Suprapubic skin (tissue), 4 donors: ENCODE measurements at regions not wholly inside any gene's neighbourhood (a gene's known extent, or its start where the extent isn't known, plus 50 kb on each side); places are given as distances from the start of the nearest gene placed in this dataset.

Experiments
- DNase-seq, 2 donors: peaks; one replicate each; pipeline ENCODE4 v3.0.0-alpha.2; 2019; ENCODE audit warnings: low spot score in 2 of 2
- H3K27ac ChIP-seq: fragments of 200-600 bp; sonication (generic); one replicate; pipeline ENCODE4 v1.5.1; 2019
- H3K27me3 ChIP-seq: fragments of 200-600 bp; sonication (generic); one replicate; pipeline ENCODE4 v1.5.1; 2019
- H3K36me3 ChIP-seq: fragments of 200-600 bp; sonication (generic); one replicate; pipeline ENCODE4 v1.5.1; 2019
- H3K4me1 ChIP-seq: fragments of 200-600 bp; sonication (generic); one replicate; pipeline ENCODE4 v1.5.1; 2019
- H3K4me3 ChIP-seq: fragments of 200-600 bp; sonication (generic); one replicate; pipeline ENCODE4 v1.5.1; 2019; ENCODE audit warnings: mild to moderate bottlenecking
- H3K9me3 ChIP-seq: fragments of 200-600 bp; sonication (generic); one replicate; pipeline ENCODE4 v1.5.1; 2019
- CTCF ChIP-seq, 2 donors: fragments of 200-600 bp in 1 of 2; fragments of 450-650 bp in 1 of 2; sonication (generic) in 1 of 2; IDR thresholded peaks; one replicate each; pipeline ENCODE4 v1.5.1; 2016 to 2019; ENCODE audit warnings: antibody characterized with exemption in 2 of 2, mild to moderate bottlenecking in 1 of 2, moderate library complexity in 1 of 2
- EP300 ChIP-seq: sonication (generic); formaldehyde crosslinking; IDR thresholded peaks from one replicate; pipeline ENCODE4 v1.6.1; 2017; ENCODE audit warnings: antibody characterized with exemption
- POLR2A ChIP-seq, 2 donors: fragments of 450-650 bp; IDR thresholded peaks; one replicate each; pipeline ENCODE4 v1.6.1; 2017; ENCODE audit warnings: antibody characterized with exemption in 2 of 2, mild to moderate bottlenecking in 2 of 2, moderate library complexity in 2 of 2
- POLR2AphosphoS5 ChIP-seq, 3 donors: sonication (generic); formaldehyde crosslinking; IDR thresholded peaks; one replicate each; pipeline ENCODE4 v1.6.1; 2017; ENCODE audit warnings: antibody characterized with exemption in 3 of 3
- WGBS: methylation state at CpG from one replicate; pipeline ENCODE4 v1.1.5; 2018; 5-methylcytosine and 5-hydroxymethylcytosine counted together

- no peaks in the 10 kb centered on the region for H3K27me3 ChIP-seq
- H3K9me3 ChIP-seq: no peaks in the 10 kb centered on the region
- DNase-seq: no peak
- 72% methylated on average over 4 of the region's 4 CpGs for WGBS
- H3K36me3 ChIP-seq: no peaks in the 10 kb centered on the region
- no peak overlapping the region for H3K4me3 ChIP-seq
- no peak overlapping the region for H3K27ac ChIP-seq
- TF ChIP-seq EP300 (no peak), POLR2A (IDR thresholded peaks at IDR 0.05) (no peak)
- peaks cover 7% of the 10 kb centered on the region for H3K4me1 ChIP-seq
These were observed 1058.7 kb upstream of the KLHL29 start for GRCh38 chr2:22326250-22326649.

GRCh38 chr2:22329211-22330154 lies 1055.5 kb upstream of the KLHL29 start:
- no peaks in the 10 kb centered on the region for H3K36me3 ChIP-seq
- no peaks in the 10 kb centered on the region for H3K9me3 ChIP-seq
- no peak overlapping the region for H3K4me3 ChIP-seq
- 26% methylated on average over 10 of the region's 10 CpGs for WGBS
- no peaks in the 10 kb centered on the region for H3K27me3 ChIP-seq
- DNase-seq: no peak
- H3K4me1 ChIP-seq: peaks cover 7% of the 10 kb centered on the region
- H3K27ac ChIP-seq: no peak overlapping the region
- TF ChIP-seq POLR2AphosphoS5 (IDR thresholded peaks at IDR 0.05) (no peak), EP300 (no peak), CTCF (IDR thresholded peaks at IDR 0.05) (no peak), POLR2A (IDR thresholded peaks at IDR 0.05) (no peak)

GRCh38 chr2:22336414-22336813 lies 1048.6 kb upstream of the KLHL29 start:
- H3K27me3 ChIP-seq: no peaks in the 10 kb centered on the region
- H3K9me3 ChIP-seq: no peaks in the 10 kb centered on the region
- TF ChIP-seq EP300 (no peak), POLR2A (IDR thresholded peaks at IDR 0.05) (no peak), POLR2AphosphoS5 (IDR thresholded peaks at IDR 0.05) (no peak), CTCF (IDR thresholded peaks at IDR 0.05) (no peak)
- H3K36me3 ChIP-seq: no peaks in the 10 kb centered on the region
- H3K4me3 ChIP-seq: no peak overlapping the region
- 62% methylated on average over 2 of the region's 2 CpGs for WGBS
- H3K4me1 ChIP-seq: no peaks in the 10 kb centered on the region
- DNase-seq: no peak
- H3K27ac ChIP-seq: no peak overlapping the region

GRCh38 chr2:22340716-22341115 lies 1044.3 kb upstream of the KLHL29 start:
- Histone ChIP-seq H3K36me3 (no peaks in the 10 kb centered on the region), H3K4me3 (no peak overlapping the region), H3K9me3 (no peaks in the 10 kb centered on the region), H3K4me1 (no peaks in the 10 kb centered on the region), H3K27me3 (no peaks in the 10 kb centered on the region), H3K27ac (no peak overlapping the region)
- no peak for TF ChIP-seq EP300
- TF ChIP-seq POLR2A (IDR thresholded peaks at IDR 0.05): no peak
- TF ChIP-seq POLR2AphosphoS5 (IDR thresholded peaks at IDR 0.05): no peak
- TF ChIP-seq CTCF (IDR thresholded peaks at IDR 0.05): no peak
- WGBS: 92% methylated on average over 2 of the region's 2 CpGs
- no peak for DNase-seq

GRCh38 chr2:22347306-22347705 lies 1037.7 kb upstream of the KLHL29 start:
- WGBS: 73% methylated on average over 2 of the region's 2 CpGs
- no peak for DNase-seq
- TF ChIP-seq POLR2AphosphoS5 (IDR thresholded peaks at IDR 0.05) (no peak), CTCF (IDR thresholded peaks at IDR 0.05) (no peak), POLR2A (IDR thresholded peaks at IDR 0.05) (no peak), EP300 (no peak)
- Histone ChIP-seq H3K9me3 (no peaks in the 10 kb centered on the region), H3K4me3 (no peak overlapping the region), H3K27me3 (no peaks in the 10 kb centered on the region), H3K4me1 (no peaks in the 10 kb centered on the region), H3K36me3 (no peaks in the 10 kb centered on the region), H3K27ac (no peak overlapping the region)
